H7 (cell line): ENCODE measurements at regions not wholly inside any gene's neighbourhood (a gene's known extent, or its start where the extent isn't known, plus 50 kb on each side); places are given as distances from the start of the nearest gene placed in this dataset.
"Not testable (repeated sequence)": the region's sequence is repeated elsewhere in the genome, so short reads cannot be mapped to it uniquely, and the experiment has no call there.

Experiments used
- DNase-seq: peaks from one replicate; pipeline ENCODE4 v3.0.0; 2012
- H3K27me3 ChIP-seq: 2 replicates; pipeline ENCODE4 v1.6.0; 2011; ENCODE audit warnings: mild to moderate bottlenecking, low read length; ENCODE audit not compliant: control insufficient read depth, insufficient read depth
- H3K36me3 ChIP-seq: replicated peaks from 2 replicates; pipeline ENCODE4 v1.5.1; 2011; ENCODE audit warnings: low read length; ENCODE audit not compliant: control insufficient read depth, insufficient read depth
- H3K4me3 ChIP-seq: 2 replicates; pipeline ENCODE4 v1.5.1; 2011; ENCODE audit warnings: low read depth, mild to moderate bottlenecking, control low read depth, low read length, moderate library complexity; ENCODE audit not compliant: insufficient read depth

DNA sequence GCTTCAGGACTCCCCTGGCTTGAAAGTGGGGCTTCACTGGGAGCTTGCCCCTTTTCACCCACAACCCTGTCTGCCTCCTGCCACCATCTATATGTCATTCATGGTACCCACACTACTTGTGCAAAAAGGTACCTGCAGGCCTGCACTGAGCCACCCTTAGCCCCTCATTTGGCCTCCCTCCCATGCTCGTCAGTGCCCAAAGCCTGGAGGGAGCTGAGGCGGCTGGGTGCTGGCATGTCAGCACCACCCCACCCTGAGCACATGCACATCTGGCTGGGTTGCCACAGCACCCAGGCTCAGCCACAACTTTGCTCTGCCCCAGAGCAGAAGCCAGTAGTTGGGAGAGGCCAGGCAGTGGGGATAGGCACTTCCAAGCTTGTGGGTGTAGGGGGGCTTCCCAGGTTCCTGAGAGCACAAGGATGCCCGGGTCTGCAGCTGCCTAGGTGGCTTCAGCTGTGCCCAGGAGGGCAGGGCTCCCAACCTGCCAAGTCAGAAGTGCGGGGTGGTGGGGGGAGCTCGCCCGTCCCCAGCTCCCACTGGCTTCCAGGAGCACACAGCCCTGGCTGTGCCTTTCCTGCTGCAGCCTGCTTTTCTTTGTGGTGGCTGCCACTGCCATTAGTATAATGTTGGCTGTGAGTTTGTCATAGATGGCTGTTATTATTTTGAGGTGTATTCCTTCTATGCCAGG is 1054.6 kb upstream of the EPHA6 start:
- Histone ChIP-seq H3K4me3 (no peak overlapping the region), H3K27me3 (no peaks in the 10 kb centered on the region), H3K36me3 (no peaks in the 10 kb centered on the region)
- DNase-seq: no peak

DNA sequence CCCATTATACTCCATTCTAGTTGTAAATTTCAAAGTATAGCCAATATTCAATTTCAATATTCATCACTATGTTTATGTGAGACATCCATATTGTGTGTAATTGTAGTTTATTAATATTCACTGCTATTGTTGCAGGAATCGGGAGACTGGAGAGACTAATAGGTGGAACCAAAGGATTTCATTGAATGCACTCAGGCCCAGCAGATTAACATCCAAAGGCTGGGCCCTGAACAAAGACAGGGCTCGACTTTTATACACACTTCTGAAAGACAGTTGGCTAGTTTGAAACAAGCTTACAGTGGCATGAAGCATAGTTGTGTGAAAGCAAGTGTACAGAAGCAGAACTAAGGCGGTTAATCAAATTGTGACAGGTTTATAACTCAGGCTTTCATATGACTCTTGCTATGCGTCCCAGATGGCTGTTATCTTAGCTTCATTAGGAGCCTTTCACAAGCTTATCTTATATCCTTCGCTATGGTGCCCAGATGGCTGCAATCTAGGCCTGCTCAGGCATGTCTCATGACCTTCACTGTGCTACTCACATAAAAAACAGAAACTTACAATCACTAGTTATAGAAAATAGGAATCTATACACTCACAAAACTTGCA is 1038.8 kb upstream of the EPHA6 start:
- no peaks in the 10 kb centered on the region for H3K27me3 ChIP-seq
- no peak for DNase-seq
- no peaks in the 10 kb centered on the region for H3K36me3 ChIP-seq
- no peak overlapping the region for H3K4me3 ChIP-seq

DNA sequence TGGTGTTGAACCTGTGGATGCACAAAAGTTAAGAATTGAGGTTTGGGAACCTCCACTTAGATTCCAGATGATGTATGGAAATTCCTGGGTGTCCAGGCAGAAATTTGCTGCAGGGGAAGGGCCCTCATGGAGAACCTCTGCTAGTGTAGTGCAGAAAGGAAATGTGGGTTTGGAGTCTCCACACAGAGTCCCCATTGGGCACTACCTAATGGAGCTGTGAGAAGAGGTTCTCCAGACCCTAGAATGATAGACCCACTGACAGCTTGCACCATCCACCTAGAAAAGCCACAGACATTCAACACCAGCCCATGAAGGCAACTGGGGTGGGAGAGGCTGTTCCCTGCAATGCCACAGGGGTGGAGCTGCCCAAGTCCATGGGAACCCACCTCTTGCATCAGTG is 1032.8 kb upstream of the EPHA6 start:
- no peak for DNase-seq
- Histone ChIP-seq H3K27me3 (no peaks in the 10 kb centered on the region), H3K4me3 (no peak overlapping the region), H3K36me3 (no peaks in the 10 kb centered on the region)

DNA sequence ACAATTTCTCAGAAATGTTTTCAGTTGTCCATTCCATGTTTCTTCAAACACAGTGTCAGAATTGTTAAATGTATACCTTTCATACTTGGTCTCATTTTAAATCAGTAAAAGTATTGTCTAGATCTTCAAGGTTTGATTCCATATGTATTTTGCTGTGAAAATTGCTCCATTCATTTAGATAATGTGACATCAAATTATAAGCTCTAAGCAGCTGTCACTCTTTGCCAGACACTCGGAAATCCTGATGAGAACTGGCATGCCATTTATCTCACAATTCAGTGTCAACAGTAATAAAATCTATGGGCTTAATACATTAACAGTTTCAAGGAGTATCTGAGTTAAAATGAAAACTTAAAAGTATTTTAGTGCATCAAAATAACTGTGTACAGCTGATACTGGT is 1025.3 kb upstream of the EPHA6 start:
- no peaks in the 10 kb centered on the region for H3K27me3 ChIP-seq
- no peak for DNase-seq
- H3K36me3 ChIP-seq: no peaks in the 10 kb centered on the region
- no peak overlapping the region for H3K4me3 ChIP-seq

DNA sequence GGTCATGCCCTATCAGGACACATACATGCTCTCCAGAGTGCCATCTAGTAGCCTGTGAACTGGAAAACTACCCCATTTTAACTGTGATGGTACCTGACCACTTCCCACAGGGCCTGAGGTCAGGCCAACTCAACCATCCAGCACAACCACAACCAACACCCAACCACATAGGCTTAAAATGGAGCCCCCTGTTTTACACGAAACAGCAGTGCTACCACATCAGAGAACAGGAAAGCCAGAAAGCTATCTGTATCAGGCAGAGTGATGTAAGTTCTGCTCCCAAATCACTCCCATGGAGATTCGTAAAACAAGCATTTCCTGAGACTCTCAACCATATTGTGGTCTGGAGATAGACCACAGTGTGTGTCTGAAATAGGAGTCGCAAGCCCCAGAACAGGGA is 1017.3 kb upstream of the EPHA6 start:
- H3K4me3 ChIP-seq: no peak overlapping the region
- no peak for DNase-seq
- no peaks in the 10 kb centered on the region for H3K36me3 ChIP-seq
- H3K27me3 ChIP-seq: no peaks in the 10 kb centered on the region

DNA sequence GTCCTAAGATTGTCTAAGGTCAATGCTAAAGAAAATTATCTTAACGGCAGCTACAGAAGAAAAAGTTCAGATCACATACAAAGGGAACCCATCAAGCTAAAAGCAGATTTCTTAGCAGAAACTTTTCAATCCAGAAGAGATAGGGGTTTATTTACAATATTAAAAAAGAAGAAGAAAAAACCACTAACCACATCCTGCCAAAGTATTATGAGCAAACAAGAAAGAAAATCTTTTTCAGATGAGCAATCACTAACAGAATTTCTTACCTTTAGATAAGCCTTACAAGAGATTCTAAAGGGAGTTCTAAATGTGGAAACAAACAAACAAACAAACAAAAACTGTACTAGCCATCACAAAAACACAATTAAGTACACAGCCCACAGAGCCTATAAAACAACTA is 1015.8 kb upstream of the EPHA6 start:
- Histone ChIP-seq H3K27me3 (no peaks in the 10 kb centered on the region), H3K4me3 (no peak overlapping the region), H3K36me3 (no peaks in the 10 kb centered on the region)
- no peak for DNase-seq

DNA sequence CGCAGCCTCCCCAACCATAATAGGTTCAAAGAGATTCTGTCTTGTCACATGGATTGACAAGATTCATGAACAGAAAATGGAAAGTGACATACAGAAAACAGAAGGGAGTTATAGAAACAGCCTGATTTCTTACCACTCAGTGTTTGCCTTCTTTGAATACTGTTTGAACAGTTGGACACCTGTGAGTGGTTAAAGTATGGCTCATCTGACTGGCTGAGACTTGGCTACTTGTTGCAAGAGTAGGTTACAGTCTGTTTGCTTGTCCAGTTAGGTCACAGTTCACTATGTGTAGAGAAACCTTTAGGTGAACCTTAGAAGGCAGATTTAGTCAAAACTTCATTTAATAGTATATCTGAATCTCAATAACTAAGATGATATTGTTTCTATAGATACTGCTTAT is 1003.9 kb upstream of the EPHA6 start:
- H3K4me3 ChIP-seq: no peak overlapping the region
- no peak for DNase-seq
- H3K27me3 ChIP-seq: no peaks in the 10 kb centered on the region
- H3K36me3 ChIP-seq: no peaks in the 10 kb centered on the region

DNA sequence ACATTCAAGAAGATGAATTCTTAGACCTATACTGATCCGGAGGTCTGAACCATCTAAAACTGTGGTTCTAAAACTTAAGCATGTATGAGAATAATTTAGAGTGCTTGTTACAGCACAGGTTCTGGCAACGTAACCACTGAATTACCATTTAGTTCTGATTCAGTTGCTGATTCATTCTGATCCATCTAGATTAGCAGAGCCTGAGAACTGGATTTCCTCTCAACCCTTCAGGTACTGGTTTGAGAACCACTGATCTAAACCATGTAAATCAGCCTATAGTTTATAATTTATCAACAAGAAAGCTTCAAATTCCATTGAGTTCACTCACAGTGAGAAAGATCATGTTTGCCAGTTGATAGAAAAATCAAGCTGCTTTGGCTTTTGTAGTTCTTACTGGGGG is 1001.1 kb upstream of the EPHA6 start:
- no peak for DNase-seq

DNA sequence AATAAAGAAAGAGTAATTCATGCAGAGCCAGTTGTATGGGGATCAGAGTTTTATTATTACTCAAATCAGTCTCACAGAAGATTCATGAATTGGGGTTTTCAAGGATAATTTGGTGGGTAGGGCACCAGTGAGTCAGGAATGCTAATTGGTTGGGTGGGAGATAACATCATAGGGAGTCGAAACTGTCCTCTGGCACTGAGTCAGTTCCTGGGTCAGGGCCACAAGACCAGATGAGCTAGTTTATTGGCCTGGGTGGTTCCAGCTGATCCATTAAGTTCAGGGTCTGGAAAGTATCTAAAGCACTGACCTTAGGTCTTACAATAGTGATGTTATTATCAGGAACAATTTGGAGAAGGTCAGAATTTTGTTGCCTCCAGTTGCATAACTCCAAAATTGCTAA is 998.6 kb upstream of the EPHA6 start:
- no peaks in the 10 kb centered on the region for H3K36me3 ChIP-seq
- H3K4me3 ChIP-seq: no peak overlapping the region
- no peaks in the 10 kb centered on the region for H3K27me3 ChIP-seq
- no peak for DNase-seq

More for the DNA sequence above, 1001.1 kb upstream of the EPHA6 start:
- no peaks in the 10 kb centered on the region for H3K36me3 ChIP-seq
- no peaks in the 10 kb centered on the region for H3K27me3 ChIP-seq
- H3K4me3 ChIP-seq: no peak overlapping the region

DNA sequence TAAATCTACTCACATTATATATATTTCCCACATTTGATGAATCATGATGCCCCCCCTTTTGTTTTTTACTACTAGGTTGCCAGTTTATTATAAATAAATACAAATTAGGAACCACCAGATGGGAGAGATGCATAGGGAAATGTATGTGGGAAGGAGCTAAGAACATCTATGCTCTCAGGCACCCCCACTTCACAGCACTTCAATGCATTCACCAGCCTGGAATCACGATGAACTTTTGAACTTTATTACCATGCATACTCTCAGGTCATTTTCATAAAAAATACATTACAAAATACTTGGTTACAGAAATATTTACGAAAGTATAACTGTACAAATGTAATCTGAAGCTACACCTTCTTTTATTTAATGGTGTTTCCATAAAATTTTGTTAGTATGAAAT is 988.0 kb upstream of the EPHA6 start:
- Histone ChIP-seq H3K36me3 (no peaks in the 10 kb centered on the region), H3K4me3 (no peak overlapping the region), H3K27me3 (no peaks in the 10 kb centered on the region)
- DNase-seq: no peak

DNA sequence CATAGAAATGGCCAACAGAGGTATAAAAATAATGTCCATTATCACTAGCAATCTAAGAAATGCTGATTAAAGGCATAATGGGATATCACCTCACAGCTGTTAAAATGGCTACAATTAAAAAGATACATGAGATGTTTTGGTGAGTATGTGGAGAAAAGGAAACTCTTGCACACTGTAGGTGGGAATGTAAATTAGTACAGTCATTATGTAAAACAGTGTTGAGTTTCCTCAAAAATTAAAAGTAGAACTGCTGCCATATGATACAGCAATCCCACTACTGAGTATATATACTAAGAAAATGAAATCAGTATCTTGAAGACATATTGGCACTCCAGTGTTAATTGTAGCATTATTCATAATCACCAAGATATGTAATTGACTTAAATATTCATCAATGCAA is 982.2 kb upstream of the EPHA6 start:
- no peak overlapping the region for H3K4me3 ChIP-seq
- no peak for DNase-seq
- no peaks in the 10 kb centered on the region for H3K36me3 ChIP-seq
- no peaks in the 10 kb centered on the region for H3K27me3 ChIP-seq

DNA sequence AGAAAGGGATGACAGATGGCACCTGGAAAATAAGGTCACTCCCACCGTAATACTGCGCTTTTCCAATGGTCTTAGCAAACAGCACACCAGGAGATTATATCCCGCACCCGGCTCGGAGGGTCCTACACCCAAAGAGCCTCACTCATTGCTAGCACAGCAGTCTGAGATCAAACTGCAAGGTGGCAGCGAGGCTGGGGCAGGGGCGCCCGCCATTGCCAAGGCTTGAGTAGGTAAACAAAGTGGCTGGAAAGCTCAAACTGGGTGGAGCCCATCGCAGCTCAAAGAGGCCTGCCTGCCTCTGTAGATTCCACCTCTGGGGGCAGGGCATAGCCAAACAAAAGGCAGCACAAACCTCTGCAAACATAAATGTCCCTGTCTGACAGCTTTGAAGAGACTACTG is 953.8 kb upstream of the EPHA6 start:
- H3K36me3 ChIP-seq, H3K4me3 ChIP-seq, H3K27me3 ChIP-seq, DNase-seq: not testable (repeated sequence)

DNA sequence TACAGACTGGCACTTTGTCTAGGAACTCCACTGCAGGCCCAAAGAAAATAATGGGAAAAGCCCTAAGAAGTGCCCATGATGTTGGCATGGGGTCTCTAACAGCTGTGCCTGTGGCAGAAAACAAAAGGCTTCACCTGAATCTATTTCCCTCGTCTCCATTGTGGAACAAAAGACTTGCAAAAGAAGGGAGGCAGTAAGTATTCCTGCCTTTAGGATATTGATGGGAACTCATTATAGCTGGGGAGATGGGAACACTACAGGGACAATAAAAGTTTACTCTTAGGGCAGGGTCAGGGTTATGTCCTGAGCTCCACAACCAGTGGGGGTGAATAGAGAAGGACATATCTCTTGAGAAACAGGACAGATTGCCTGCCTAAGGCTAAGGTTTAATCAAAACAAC is 930.6 kb upstream of the EPHA6 start:
- DNase-seq: peak; percentile 14
- no peaks in the 10 kb centered on the region for H3K36me3 ChIP-seq
- H3K4me3 ChIP-seq: no peak overlapping the region
- H3K27me3 ChIP-seq: peaks cover 1% of the 10 kb centered on the region; the same call in 1 of the 2 replicates

DNA sequence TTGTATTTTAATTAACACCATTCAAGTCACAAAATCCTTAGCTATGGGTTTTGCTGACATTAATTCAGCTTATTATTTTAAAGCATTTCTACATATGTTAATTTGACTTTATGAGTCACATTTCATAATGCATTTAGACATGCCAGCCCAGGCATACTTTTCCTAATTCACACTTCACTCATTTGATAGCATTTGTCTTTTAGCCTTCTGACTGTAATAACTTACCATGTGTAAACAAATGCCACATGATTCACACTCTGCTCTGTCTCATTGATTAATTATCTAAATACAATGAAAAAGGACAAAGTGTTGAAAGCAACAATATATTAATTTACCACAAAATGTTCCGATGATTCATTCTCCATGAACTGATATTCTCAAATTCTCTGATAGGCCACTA is 927.8 kb upstream of the EPHA6 start:
- DNase-seq: no peak
- H3K27me3 ChIP-seq: peaks cover 1% of the 10 kb centered on the region; the same call in 1 of the 2 replicates
- H3K4me3 ChIP-seq: no peak overlapping the region
- no peaks in the 10 kb centered on the region for H3K36me3 ChIP-seq

DNA sequence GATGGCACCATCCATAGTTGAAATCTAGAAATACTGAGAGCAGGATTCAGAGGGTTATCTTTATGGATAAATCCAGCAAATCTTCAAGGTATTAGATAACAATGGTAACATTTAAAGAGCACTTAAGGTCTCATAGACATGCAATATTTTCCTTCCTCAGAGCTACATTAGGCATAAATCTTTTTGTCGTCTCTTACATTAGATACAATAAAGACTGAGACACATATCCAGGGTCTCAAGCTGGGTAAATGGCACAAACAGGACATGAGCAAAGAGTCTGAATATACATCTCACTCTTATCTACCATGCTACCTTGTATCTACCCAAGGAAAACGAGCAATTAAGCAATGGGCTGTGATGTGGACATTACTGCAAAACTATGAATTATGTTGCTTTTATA is 927.3 kb upstream of the EPHA6 start:
- Histone ChIP-seq H3K36me3 (no peaks in the 10 kb centered on the region), H3K4me3 (no peak overlapping the region), H3K27me3 (peaks cover 1% of the 10 kb centered on the region; the same call in 1 of the 2 replicates)
- no peak for DNase-seq

DNA sequence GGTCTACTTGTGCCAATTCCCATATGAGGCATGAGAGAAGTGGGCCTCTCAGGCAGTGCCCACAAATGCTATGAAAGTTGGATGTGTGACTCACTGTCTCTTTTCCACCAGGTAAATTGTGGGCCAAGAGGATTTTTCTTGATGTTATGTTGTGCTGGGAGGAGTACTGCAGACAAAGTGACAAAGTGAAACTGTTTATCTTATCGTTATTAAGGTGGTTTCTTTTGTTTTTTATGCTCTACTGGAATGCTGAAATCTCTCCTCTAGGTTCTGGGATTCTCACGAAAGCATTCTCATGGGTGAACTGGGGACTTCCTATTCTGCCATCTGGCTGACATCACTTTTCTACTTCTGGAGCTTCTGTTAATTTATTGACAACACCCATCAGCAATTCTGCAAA is 919.6 kb upstream of the EPHA6 start:
- Histone ChIP-seq H3K27me3 (no peaks in the 10 kb centered on the region), H3K4me3 (no peak overlapping the region), H3K36me3 (no peaks in the 10 kb centered on the region)
- DNase-seq: no peak
